HFFc6 (cell line): ENCODE measurements at regions not wholly inside any gene's neighbourhood (a gene's known extent, or its start where the extent isn't known, plus 50 kb on each side); places are given as distances from the start of the nearest gene placed in this dataset.

Experiments
- DNase-seq: peaks from one replicate; pipeline ENCODE4 v3.0.0-alpha.2; 2018
- H3K27ac Mint-ChIP-seq: 2 replicates; pipeline ENCODE4 v1.8.0; 2020; ENCODE audit warnings: mild to moderate bottlenecking, mixed read lengths
- H3K27me3 Mint-ChIP-seq: 2 replicates; pipeline ENCODE4 v1.8.0; 2021; ENCODE audit warnings: mild to moderate bottlenecking, moderate library complexity, mixed read lengths; ENCODE audit not compliant: insufficient read depth
- H3K36me3 Mint-ChIP-seq: 2 replicates; pipeline ENCODE4 v1.8.0; 2021; ENCODE audit warnings: low read depth, mixed read lengths
- H3K4me1 Mint-ChIP-seq: 2 replicates; pipeline ENCODE4 v1.8.0; 2020; ENCODE audit warnings: low read depth, mixed read lengths
- H3K4me3 Mint-ChIP-seq: 2 replicates; pipeline ENCODE4 v1.8.0; 2020; ENCODE audit warnings: mild to moderate bottlenecking, moderate library complexity, mixed read lengths
- H3K9me3 Mint-ChIP-seq: 2 replicates; pipeline ENCODE4 v1.8.0; 2020; ENCODE audit warnings: mild to moderate bottlenecking, mixed read lengths
- TF ChIP-seq, protein P1 (sequence below): fragments of 200-600 bp; sonication (generic); IDR thresholded peaks from 2 replicates; pipeline ENCODE4 v1.5.0; 2021; ENCODE audit warnings: antibody characterized with exemption, mild to moderate bottlenecking

DNA sequence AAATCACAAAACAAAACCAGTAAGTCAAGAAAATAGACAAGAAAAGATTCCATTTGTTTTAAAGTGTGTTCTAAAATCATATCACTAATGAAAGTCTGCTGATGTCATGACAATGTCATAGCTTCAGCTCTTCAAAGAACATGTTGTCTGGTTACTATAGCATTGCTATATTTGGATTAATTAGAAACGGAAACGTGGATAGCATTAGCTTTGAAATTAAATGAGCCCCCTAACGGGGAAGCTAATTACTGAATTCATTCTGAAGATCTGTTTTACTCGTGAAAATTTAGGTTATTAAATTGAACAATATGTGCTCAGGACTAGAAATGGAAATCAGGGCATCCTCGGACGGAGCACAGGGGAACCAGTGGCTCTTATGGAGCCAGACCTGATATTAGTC, 316.7 kb upstream of the AGTR1 start:
- TF ChIP-seq, protein P1, sequence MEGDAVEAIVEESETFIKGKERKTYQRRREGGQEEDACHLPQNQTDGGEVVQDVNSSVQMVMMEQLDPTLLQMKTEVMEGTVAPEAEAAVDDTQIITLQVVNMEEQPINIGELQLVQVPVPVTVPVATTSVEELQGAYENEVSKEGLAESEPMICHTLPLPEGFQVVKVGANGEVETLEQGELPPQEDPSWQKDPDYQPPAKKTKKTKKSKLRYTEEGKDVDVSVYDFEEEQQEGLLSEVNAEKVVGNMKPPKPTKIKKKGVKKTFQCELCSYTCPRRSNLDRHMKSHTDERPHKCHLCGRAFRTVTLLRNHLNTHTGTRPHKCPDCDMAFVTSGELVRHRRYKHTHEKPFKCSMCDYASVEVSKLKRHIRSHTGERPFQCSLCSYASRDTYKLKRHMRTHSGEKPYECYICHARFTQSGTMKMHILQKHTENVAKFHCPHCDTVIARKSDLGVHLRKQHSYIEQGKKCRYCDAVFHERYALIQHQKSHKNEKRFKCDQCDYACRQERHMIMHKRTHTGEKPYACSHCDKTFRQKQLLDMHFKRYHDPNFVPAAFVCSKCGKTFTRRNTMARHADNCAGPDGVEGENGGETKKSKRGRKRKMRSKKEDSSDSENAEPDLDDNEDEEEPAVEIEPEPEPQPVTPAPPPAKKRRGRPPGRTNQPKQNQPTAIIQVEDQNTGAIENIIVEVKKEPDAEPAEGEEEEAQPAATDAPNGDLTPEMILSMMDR: no peak
- Mint-ChIP-seq H3K27ac (no peak overlapping the region), H3K27me3 (no peaks in the 10 kb centered on the region), H3K4me3 (no peak overlapping the region), H3K36me3 (no peaks in the 10 kb centered on the region), H3K4me1 (no peaks in the 10 kb centered on the region), H3K9me3 (no peaks in the 10 kb centered on the region)
- no peak for DNase-seq

GRCh38 chr3:148389916-148390315, 307.8 kb upstream of the AGTR1 start:
- H3K9me3 Mint-ChIP-seq: no peaks in the 10 kb centered on the region
- H3K27me3 Mint-ChIP-seq: no peaks in the 10 kb centered on the region
- no peak for DNase-seq
- TF ChIP-seq, protein P1: no peak
- no peaks in the 10 kb centered on the region for H3K36me3 Mint-ChIP-seq
- no peak overlapping the region for H3K27ac Mint-ChIP-seq
- H3K4me1 Mint-ChIP-seq: peaks cover 10% of the 10 kb centered on the region; the same call in 1 of the 2 replicates
- no peak overlapping the region for H3K4me3 Mint-ChIP-seq

DNA sequence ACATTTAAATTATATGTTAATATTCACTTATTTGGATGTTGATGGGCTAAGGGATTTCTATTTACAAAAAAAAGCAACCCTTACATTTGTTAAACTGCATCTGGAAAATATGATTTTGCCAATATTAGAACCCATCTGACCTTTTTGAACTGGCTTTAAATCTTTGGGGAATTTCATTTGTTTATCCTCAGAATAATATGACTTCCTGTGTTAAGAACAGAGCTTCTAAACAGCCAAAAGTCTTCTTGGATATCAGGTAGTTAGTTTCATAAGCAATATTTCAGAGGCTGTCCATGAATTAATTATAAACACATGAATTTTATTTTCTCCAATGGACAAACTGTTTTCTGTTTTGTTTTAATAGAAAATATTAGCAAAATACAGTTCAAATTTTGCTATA, 301.9 kb upstream of the AGTR1 start:
- DNase-seq: no peak
- Mint-ChIP-seq H3K36me3 (no peaks in the 10 kb centered on the region), H3K4me1 (no peaks in the 10 kb centered on the region), H3K27ac (no peak overlapping the region), H3K9me3 (no peaks in the 10 kb centered on the region), H3K27me3 (no peaks in the 10 kb centered on the region), H3K4me3 (no peak overlapping the region)
- TF ChIP-seq, protein P1: no peak

GRCh38 chr3:148400754-148401153, 296.9 kb upstream of the AGTR1 start:
- TF ChIP-seq, protein P1: no peak
- no peak for DNase-seq
- H3K4me1 Mint-ChIP-seq: no peaks in the 10 kb centered on the region
- no peaks in the 10 kb centered on the region for H3K27me3 Mint-ChIP-seq
- no peaks in the 10 kb centered on the region for H3K36me3 Mint-ChIP-seq
- no peak overlapping the region for H3K4me3 Mint-ChIP-seq
- H3K27ac Mint-ChIP-seq: no peak overlapping the region
- no peaks in the 10 kb centered on the region for H3K9me3 Mint-ChIP-seq

GRCh38 chr3:148408667-148409066, 289.0 kb upstream of the AGTR1 start:
- DNase-seq: no peak
- Mint-ChIP-seq H3K4me1 (no peaks in the 10 kb centered on the region), H3K27me3 (peaks cover 2% of the 10 kb centered on the region; the same call in 1 of the 2 replicates), H3K9me3 (peaks cover 7% of the 10 kb centered on the region), H3K36me3 (no peaks in the 10 kb centered on the region), H3K27ac (no peak overlapping the region), H3K4me3 (no peak overlapping the region)
- TF ChIP-seq, protein P1: no peak

DNA sequence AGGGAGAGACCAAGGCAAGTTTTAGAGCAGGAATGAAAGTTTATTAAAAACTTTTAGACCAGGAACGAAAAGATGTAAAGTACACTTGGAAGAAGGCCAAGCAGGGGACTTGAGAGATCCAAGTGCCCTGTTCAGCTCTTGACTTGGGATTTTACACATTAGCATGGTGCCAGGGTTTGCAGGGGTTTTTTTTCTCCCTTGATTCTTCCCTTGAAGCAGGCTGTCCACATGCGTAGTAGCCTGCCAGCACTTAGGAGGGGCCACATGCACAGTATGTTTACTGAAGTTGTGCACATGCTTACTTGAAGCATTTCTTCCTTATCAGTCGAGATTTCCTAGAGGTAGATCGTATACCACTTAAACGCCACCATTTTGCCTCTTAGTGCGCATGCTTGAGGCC, 277.5 kb upstream of the AGTR1 start:
- H3K9me3 Mint-ChIP-seq: no peaks in the 10 kb centered on the region
- DNase-seq: no peak
- no peaks in the 10 kb centered on the region for H3K4me1 Mint-ChIP-seq
- H3K36me3 Mint-ChIP-seq: no peaks in the 10 kb centered on the region
- TF ChIP-seq, protein P1: no peak
- H3K27me3 Mint-ChIP-seq: no peaks in the 10 kb centered on the region; the same call in 1 of the 2 replicates
- H3K4me3 Mint-ChIP-seq: no peak overlapping the region
- no peak overlapping the region for H3K27ac Mint-ChIP-seq
